ENCODE measurements at regions not wholly inside any gene's neighbourhood (a gene's known extent, or its start where the extent isn't known, plus 50 kb on each side); places are given as distances from the start of the nearest gene placed in this dataset.
"Not testable (repeated sequence)": the region's sequence is repeated elsewhere in the genome, so short reads cannot be mapped to it uniquely, and the experiment has no call there.

DNA sequence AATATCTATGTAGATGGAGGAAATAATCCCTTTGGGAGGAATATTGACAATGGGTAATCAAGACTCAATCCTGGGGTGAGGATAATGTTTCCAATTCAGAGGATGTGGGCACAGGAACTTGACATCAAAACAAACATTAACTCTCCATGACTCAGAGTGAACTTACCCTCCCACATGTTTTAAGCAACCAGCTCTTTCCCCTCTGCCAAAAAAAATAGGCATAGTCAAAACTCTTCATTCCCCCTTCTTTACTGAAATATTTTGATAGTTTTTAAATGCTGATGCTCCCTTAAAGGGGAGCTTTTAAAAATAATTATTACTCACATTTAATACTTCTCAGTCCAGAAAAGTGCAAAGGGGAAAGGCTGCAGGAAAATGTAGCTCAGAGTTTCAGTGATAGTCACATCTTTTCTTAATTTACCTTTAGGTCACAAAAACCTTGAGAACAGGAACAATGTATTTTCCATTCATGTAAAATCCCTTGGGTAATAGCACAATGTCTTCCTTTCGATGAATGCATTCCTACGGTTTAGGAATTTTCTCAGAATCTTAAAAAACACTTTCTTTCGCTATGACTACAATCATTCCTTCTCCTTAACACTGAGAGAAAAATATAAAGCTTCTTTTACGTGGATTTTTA lies 298.4 kb upstream of the GRAMD2B start:
- DNase-seq (ENCODE audit: extremely low read depth, low read depth) = no peak
- TF ChIP-seq, protein P1, sequence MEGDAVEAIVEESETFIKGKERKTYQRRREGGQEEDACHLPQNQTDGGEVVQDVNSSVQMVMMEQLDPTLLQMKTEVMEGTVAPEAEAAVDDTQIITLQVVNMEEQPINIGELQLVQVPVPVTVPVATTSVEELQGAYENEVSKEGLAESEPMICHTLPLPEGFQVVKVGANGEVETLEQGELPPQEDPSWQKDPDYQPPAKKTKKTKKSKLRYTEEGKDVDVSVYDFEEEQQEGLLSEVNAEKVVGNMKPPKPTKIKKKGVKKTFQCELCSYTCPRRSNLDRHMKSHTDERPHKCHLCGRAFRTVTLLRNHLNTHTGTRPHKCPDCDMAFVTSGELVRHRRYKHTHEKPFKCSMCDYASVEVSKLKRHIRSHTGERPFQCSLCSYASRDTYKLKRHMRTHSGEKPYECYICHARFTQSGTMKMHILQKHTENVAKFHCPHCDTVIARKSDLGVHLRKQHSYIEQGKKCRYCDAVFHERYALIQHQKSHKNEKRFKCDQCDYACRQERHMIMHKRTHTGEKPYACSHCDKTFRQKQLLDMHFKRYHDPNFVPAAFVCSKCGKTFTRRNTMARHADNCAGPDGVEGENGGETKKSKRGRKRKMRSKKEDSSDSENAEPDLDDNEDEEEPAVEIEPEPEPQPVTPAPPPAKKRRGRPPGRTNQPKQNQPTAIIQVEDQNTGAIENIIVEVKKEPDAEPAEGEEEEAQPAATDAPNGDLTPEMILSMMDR (IDR thresholded peaks at IDR 0.05; ENCODE audit: low read depth, low read length) = no peak

DNA sequence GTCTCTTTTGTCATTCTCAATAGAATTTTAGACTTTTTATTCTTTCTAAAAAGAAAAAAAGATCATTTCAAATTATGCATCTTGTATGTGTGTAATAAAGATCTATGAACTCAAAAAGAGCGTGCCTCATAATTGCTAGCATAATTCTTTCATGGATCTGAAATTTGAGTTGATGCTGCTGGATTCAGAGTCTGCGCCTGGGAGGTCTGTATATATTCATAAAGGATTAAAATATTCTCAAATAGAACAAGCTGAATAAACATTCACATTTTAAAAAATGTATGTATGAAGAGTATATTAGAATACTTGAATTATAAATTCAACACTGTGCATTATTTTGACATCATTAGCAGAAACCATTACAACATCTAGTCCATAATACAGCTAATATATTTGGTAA lies 297.8 kb upstream of the GRAMD2B start:
- TF ChIP-seq, protein P1 (IDR thresholded peaks at IDR 0.05; ENCODE audit: low read depth, low read length) = no peak
- DNase-seq (ENCODE audit: extremely low read depth, low read depth) = no peak

DNA sequence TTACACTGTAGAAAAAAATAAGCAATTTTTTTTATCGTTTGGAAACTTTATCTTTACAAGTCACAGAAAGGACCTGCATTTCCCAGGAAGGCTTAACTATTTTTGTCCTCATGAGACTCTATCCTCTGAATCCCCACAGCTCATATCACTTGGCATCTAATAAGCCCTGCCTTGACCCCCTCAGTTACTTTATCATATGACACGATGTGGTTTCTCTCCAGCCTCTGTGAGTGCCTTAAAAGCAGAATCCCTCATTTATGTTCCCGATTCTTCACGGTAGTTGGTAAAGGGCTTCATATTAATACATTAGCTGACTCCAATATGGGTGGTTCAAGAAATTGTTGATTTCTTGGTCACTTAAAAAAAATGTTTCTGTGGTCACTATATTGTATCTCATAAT lies 296.6 kb upstream of the GRAMD2B start:
- TF ChIP-seq, protein P1 (IDR thresholded peaks at IDR 0.05; ENCODE audit: low read depth, low read length) = no peak
- no peak for DNase-seq (ENCODE audit: extremely low read depth, low read depth)

DNA sequence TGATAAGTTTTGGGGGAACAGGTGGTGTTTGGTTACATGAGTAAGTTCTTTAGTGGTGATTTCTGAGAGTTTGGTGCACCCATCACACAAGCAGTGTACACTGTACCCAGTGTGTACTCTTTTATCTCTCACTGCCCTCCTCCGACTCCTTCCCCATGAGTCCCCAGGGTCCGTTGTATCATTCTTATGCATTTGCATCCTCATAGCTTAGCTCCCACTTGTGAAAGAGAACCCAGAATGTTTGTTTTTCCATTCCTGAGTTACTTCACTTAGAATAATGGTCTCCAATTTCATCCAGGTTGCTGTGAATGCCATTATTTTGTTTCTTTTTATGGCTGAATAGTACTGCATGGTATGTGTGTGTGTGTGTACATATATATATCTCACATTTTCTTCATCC lies 295.8 kb upstream of the GRAMD2B start:
- DNase-seq (ENCODE audit: extremely low read depth, low read depth) = not testable (repeated sequence)

DNA sequence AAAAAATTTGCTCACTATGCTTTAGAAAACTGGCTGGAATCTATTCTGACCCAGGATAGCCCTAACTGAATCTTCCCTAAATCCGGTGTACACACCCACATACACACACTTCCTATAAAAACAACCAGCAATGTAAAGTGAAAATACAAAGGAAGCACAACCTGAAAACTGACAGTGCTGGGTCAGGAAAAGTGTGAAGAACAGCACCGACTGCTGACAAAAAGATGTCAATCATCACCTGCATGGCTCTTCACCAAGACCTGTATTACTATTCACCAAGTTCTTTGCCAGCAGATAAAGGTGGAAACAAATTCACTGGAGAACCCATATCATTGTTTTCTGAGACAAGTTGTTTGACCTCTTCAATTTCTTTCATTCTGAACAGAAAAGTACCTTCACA lies 293.8 kb upstream of the GRAMD2B start:
- TF ChIP-seq, protein P1 (IDR thresholded peaks at IDR 0.05; ENCODE audit: low read depth, low read length) = no peak
- no peak for DNase-seq (ENCODE audit: extremely low read depth, low read depth)

DNA sequence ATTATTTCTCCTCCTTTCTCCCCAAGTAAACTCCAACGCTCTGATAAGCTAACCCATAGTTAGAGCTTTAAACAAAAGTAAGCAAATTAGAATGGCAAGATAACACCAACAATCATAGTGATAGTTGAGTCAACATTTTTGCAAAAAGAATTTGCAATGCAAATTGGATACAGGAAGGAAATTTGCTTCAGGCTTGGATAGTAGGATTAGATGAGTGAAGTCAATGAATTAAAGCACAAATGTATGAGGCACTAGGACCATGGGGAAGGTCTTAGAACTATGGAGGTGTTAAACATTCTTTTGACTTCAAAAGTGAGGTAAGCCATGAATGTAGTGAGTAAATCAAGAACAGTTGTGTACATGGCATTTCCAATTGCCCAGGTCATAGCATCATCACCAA lies 289.8 kb upstream of the GRAMD2B start:
- TF ChIP-seq, protein P1 (IDR thresholded peaks at IDR 0.05; ENCODE audit: low read depth, low read length) = no peak
- DNase-seq (ENCODE audit: extremely low read depth, low read depth) = no peak

DNA sequence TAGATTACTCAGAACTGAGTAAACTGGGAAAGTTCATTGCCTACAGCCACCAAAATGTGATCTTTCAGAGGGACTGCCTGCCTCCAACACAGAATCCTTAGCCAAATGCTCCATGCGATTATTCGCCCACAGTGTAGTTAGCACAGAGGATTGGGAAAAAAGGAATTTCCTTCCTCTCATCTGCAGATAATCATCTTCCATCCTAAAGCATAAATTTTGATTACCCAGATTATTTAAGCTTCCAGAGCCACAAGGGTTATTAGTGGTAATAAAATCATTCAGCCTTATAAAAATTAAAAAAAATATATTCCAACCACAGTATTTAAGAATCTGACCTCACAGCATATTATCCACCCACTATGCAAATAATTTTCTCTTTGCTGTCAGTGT lies 285.3 kb upstream of the GRAMD2B start:
- TF ChIP-seq, protein P1 (IDR thresholded peaks at IDR 0.05; ENCODE audit: low read depth, low read length) = no peak
- no peak for DNase-seq (ENCODE audit: extremely low read depth, low read depth)

DNA sequence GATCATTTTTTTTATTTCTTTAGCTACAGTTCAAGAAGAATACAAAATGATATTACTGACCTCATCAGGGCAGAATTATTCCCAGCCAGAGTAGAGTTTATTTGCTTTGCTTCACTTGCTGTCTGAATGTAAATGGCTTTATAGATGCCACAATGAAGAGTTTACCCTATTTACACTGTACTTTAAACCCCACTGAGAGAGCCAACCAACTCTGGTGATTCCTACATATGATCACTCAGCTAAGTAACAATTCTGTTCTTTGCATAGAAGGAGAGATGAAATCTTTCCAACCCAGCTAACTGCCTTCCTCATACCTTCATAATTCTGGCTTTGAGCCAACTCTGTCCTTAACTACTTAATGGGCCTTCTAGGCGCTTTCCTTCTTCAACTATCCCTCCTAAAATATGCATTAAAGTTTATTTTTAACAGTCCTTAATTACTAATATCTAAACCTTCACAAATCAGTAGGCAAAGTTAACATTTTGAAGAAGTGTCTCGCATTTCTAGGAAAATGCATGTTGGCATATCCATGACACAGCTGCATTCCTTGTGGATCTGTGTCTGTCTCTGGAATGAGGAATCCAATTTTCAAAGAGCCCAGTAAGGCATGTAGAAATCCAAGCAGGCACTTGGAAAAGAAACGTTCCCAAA lies 284.8 kb upstream of the GRAMD2B start:
- TF ChIP-seq, protein P1 (IDR thresholded peaks at IDR 0.05; ENCODE audit: low read depth, low read length) = no peak
- DNase-seq (ENCODE audit: extremely low read depth, low read depth) = no peak

All from AG09319 (cell line).